GM12892 (cell line): ENCODE measurements at regions not wholly inside any gene's neighbourhood (a gene's known extent, or its start where the extent isn't known, plus 50 kb on each side); places are given as distances from the start of the nearest gene placed in this dataset.

Experiments
- DNase-seq: peaks from one replicate; pipeline ENCODE4 v3.0.0; 2011; ENCODE audit not compliant: insufficient read length
- FAIRE-seq: peaks from 2 replicates; lab custom pipeline; 2011; peaks lifted over from hg19 to GRCh38; lab: Jason Lieb, UNC
- POLR2A ChIP-seq: IDR thresholded peaks from 2 replicates; pipeline ENCODE4 v1.6.1; 2011; ENCODE audit warnings: low read depth, low read length, control low read depth
- POLR2AphosphoS5 ChIP-seq: IDR thresholded peaks from 2 replicates; pipeline ENCODE4 v1.6.1; 2011; ENCODE audit warnings: low read depth, low read length, control low read depth
- TAF1 ChIP-seq: IDR thresholded peaks from 2 replicates; pipeline ENCODE4 v1.6.1; 2011; ENCODE audit warnings: low read depth, mild to moderate bottlenecking, control low read depth, low read length, borderline replicate concordance

GRCh38 chr13:73579574-73580274, 520.9 kb downstream of the KLF5 start:
- DNase-seq, result no peak
- FAIRE-seq, result no peak
- TF ChIP-seq TAF1 (no peak), POLR2AphosphoS5 (no peak), POLR2A (no peak)

- no peak for FAIRE-seq
- TF ChIP-seq TAF1, result no peak
- no peak for TF ChIP-seq POLR2AphosphoS5
- TF ChIP-seq POLR2A, result no peak
These were observed 519.6 kb downstream of the KLF5 start for GRCh38 chr13:73578251-73578875.

DNA sequence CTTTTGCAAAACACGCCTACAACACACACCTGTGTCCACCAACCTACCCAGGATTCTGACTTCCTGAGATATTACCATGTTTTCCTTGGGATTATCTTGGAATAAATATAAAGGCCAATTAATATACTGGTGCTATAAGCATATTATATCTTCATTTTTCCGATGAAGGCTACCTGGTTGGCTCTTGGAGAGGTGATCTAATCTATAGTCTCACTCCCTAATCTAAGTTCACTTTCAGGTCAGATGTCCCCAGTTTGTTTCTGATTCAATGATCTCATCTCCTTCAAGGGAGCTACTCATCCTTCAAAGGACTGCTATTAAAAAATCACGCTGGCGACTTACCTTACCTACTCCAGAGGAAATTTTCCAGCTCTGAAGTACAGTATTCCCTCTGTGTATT, 517.5 kb downstream of the KLF5 start:
- DNase-seq, result no peak
- no peak for FAIRE-seq
- no peak for TF ChIP-seq POLR2A
- no peak for TF ChIP-seq TAF1
- TF ChIP-seq POLR2AphosphoS5, result no peak

More at GRCh38 chr13:73578251-73578875, 519.6 kb downstream of the KLF5 start:
- DNase-seq, result no peak

DNA sequence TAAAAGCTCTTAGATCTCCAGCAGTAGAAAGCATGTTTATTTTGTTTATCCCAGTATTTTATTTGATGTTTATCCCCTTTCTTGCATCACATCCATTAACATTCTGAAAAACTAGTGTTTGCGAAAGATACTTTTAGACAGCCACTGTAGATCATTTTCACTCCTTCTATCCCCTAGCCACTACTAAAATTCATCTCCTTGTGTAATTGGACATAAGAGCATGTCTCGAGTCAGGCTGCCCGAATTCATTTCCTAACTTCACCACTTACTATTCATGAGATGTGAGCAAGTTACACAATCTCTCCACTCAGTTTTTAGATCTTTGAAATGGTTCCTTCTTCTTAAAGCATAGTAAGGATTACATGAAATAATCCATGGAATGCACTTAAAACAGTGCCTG, 514.0 kb downstream of the KLF5 start:
- DNase-seq (no peak), FAIRE-seq (no peak)
- TF ChIP-seq TAF1, result no peak
- no peak for TF ChIP-seq POLR2A
- no peak for TF ChIP-seq POLR2AphosphoS5

- DNase-seq (no peak), FAIRE-seq (no peak)
- TF ChIP-seq POLR2AphosphoS5 (no peak), POLR2A (no peak), TAF1 (no peak)
These were observed 512.6 kb downstream of the KLF5 start for GRCh38 chr13:73571376-73571775.

- TF ChIP-seq TAF1 (no peak), POLR2AphosphoS5 (no peak), POLR2A (no peak)
- no peak for DNase-seq
- FAIRE-seq, result no peak
These were observed 498.1 kb downstream of the KLF5 start for GRCh38 chr13:73556902-73557301.

GRCh38 chr13:73556128-73556527, 497.3 kb downstream of the KLF5 start:
- FAIRE-seq, result no peak
- no peak for DNase-seq

GRCh38 chr13:73551736-73552135, 492.9 kb downstream of the KLF5 start:
- TF ChIP-seq POLR2AphosphoS5, result no peak
- no peak for TF ChIP-seq POLR2A
- TF ChIP-seq TAF1, result no peak
- FAIRE-seq (no peak), DNase-seq (no peak)

More at GRCh38 chr13:73556128-73556527, 497.3 kb downstream of the KLF5 start:
- TF ChIP-seq TAF1, result no peak
- TF ChIP-seq POLR2AphosphoS5, result no peak
- no peak for TF ChIP-seq POLR2A

- DNase-seq (no peak), FAIRE-seq (no peak)
- no peak for TF ChIP-seq POLR2AphosphoS5
- TF ChIP-seq POLR2A, result no peak
- TF ChIP-seq TAF1, result no peak
These were observed 490.9 kb downstream of the KLF5 start for GRCh38 chr13:73549717-73550116.

DNA sequence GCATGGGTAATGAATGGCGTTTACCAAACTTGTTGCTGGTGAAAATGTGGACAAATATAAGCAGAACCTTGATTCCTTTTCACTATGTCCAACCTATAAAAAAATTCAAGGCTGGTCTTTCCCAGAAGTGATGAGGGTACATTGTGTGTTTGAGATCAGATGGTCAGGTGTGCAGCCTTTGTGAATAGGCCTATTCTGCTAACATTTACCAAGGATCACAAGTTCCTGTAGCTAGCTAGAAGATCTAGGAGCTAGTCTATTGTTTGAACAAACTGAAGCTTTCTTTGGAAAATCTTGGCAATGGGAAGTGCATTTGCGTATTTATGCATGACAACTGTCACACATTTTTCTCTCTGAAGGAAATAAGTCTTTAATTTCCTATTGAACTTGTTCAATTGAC, 489.6 kb downstream of the KLF5 start:
- DNase-seq (no peak), FAIRE-seq (no peak)
- TF ChIP-seq TAF1 (no peak), POLR2A (no peak), POLR2AphosphoS5 (no peak)

GRCh38 chr13:73547239-73547638, 488.4 kb downstream of the KLF5 start:
- DNase-seq (no peak), FAIRE-seq (no peak)
- TF ChIP-seq TAF1, result no peak
- no peak for TF ChIP-seq POLR2AphosphoS5
- no peak for TF ChIP-seq POLR2A

- no peak for FAIRE-seq
- no peak for TF ChIP-seq TAF1
- no peak for TF ChIP-seq POLR2AphosphoS5
- TF ChIP-seq POLR2A, result no peak
These were observed 485.4 kb downstream of the KLF5 start for GRCh38 chr13:73544175-73544574.

More at GRCh38 chr13:73544175-73544574, 485.4 kb downstream of the KLF5 start:
- DNase-seq, result no peak
